Ascending aorta (tissue), 2 donors: ENCODE measurements at regions not wholly inside any gene's neighbourhood (a gene's known extent, or its start where the extent isn't known, plus 50 kb on each side); places are given as distances from the start of the nearest gene placed in this dataset.

Experiments used
- DNase-seq, 2 donors: peaks; one replicate each; pipeline ENCODE4 v3.0.0-alpha.2; 2019; ENCODE audit warnings: low spot score in 2 of 2
- H3K27ac ChIP-seq, 2 donors: fragments of 200-600 bp; sonication (generic); one replicate each; pipeline ENCODE4 v1.5.1; 2016 to 2017; ENCODE audit warnings: mild to moderate bottlenecking in 1 of 2
- H3K27me3 ChIP-seq: fragments of 200-600 bp; sonication (generic); one replicate; pipeline ENCODE4 v1.5.1; 2017
- H3K36me3 ChIP-seq, 2 donors: fragments of 200-600 bp; sonication (generic); one replicate each; pipeline ENCODE4 v1.5.1; 2016
- H3K4me1 ChIP-seq, 2 donors: fragments of 200-600 bp; sonication (generic); one replicate each; pipeline ENCODE4 v1.5.1; 2016 to 2017; ENCODE audit warnings: mild to moderate bottlenecking in 1 of 2
- H3K4me3 ChIP-seq, 2 donors: fragments of 200-600 bp; sonication (generic); one replicate each; pipeline ENCODE4 v1.5.1; 2016 to 2017; ENCODE audit warnings: mild to moderate bottlenecking in 1 of 2
- H3K9me3 ChIP-seq, 2 donors: fragments of 200-600 bp; sonication (generic); one replicate each; pipeline ENCODE4 v1.5.1; 2016
- intact Hi-C: fragments of 100-400 bp; cut with DNase I; formaldehyde crosslinking; loops from one replicate; pipeline ENCODE4 v1.15.1; 2023
- TF ChIP-seq, protein P1 (sequence below), 3 experiments: fragments of 200-600 bp in 2 of 3; fragments of 450-650 bp in 1 of 3; sonication (generic) in 2 of 3; IDR thresholded peaks; one replicate each; pipeline ENCODE4 v1.5.1; 2016 to 2019; ENCODE audit warnings: antibody characterized with exemption in 3 of 3, mild to moderate bottlenecking in 1 of 3, moderate library complexity in 1 of 3

DNA sequence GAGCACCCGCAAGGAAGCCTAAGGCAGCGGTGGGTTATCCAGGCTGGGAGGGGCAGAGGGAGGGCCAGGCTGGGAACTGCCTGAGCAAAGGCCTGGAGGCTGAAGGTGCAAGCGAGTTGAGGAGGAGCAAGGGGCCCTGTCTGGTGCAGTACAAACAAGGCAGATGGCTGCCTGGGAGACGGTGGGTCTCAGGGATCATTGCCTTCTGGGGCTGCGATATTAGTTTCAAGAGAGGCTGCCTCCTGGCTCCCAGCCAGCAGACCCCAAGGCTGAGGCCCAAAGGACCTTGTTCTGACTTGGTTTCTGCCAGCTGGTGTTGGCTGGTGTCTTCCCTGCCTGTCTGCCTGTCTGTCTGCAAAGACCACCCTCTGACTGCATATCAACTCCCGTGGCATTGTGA is 154.0 kb downstream of the IRF8 start:
- intact Hi-C loops = no loop called here

DNA sequence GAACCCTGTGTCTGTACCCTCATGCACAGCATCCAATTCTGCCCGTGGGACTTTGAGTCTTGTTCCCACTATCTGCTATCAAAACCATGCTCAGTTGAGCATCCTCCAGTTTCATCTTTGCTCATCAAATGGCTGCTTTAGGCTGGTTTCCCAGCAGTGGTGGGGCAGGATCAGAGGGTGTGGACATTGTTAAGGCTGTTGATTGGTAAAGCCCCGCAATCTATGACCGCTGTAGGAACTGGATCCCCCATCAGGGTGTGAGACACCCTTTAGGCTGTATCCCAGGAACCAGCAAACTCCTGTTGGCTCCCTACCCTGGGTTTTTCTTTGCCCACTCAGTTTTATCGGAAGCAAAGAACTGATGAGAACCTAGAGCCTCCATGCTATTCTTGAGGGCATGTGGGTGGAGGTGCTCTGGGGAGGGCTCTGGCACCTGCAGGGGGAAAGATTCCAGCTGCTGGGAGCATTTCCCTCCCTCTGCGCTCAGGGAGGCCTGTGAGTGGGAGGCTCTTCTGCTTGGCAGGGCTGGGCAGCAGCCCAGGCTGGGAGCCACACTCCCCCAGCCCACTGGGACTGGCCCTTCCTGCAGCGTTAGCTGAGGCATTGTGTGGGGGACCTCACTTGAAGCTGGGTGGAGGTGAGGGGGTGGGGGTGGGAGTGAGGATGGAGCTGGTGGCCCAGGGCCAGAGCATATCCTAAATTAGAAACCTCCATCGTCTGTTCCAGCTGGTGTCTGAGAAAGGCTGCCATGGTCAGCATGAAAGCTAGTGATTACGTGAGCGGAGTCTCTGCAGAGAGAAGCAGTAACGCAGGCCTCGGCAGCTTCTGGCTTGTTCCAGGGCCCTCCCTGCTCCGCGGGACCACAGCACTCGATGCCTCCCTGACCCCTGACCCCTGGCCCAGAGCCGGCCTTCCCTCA is 160.6 kb downstream of the IRF8 start:
- TF ChIP-seq, protein P1, sequence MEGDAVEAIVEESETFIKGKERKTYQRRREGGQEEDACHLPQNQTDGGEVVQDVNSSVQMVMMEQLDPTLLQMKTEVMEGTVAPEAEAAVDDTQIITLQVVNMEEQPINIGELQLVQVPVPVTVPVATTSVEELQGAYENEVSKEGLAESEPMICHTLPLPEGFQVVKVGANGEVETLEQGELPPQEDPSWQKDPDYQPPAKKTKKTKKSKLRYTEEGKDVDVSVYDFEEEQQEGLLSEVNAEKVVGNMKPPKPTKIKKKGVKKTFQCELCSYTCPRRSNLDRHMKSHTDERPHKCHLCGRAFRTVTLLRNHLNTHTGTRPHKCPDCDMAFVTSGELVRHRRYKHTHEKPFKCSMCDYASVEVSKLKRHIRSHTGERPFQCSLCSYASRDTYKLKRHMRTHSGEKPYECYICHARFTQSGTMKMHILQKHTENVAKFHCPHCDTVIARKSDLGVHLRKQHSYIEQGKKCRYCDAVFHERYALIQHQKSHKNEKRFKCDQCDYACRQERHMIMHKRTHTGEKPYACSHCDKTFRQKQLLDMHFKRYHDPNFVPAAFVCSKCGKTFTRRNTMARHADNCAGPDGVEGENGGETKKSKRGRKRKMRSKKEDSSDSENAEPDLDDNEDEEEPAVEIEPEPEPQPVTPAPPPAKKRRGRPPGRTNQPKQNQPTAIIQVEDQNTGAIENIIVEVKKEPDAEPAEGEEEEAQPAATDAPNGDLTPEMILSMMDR (IDR thresholded peaks at IDR 0.05) = no peak
- Histone ChIP-seq H3K4me1 (no peaks in the 10 kb centered on the region), H3K36me3 (no peaks in the 10 kb centered on the region), H3K27me3 (no peaks in the 10 kb centered on the region), H3K27ac (no peak overlapping the region), H3K9me3 (no peaks in the 10 kb centered on the region), H3K4me3 (no peak overlapping the region)
- intact Hi-C loops = no loop called here
- no peak for DNase-seq

More for the DNA sequence above, 154.0 kb downstream of the IRF8 start:
- no peak for DNase-seq
- no peaks in the 10 kb centered on the region for H3K36me3 ChIP-seq
- H3K27ac ChIP-seq = no peak overlapping the region
- H3K4me1 ChIP-seq = no peaks in the 10 kb centered on the region
- H3K4me3 ChIP-seq = no peak overlapping the region
- no peaks in the 10 kb centered on the region for H3K27me3 ChIP-seq
- TF ChIP-seq, protein P1 (IDR thresholded peaks at IDR 0.05) = no peak
- no peaks in the 10 kb centered on the region for H3K9me3 ChIP-seq

DNA sequence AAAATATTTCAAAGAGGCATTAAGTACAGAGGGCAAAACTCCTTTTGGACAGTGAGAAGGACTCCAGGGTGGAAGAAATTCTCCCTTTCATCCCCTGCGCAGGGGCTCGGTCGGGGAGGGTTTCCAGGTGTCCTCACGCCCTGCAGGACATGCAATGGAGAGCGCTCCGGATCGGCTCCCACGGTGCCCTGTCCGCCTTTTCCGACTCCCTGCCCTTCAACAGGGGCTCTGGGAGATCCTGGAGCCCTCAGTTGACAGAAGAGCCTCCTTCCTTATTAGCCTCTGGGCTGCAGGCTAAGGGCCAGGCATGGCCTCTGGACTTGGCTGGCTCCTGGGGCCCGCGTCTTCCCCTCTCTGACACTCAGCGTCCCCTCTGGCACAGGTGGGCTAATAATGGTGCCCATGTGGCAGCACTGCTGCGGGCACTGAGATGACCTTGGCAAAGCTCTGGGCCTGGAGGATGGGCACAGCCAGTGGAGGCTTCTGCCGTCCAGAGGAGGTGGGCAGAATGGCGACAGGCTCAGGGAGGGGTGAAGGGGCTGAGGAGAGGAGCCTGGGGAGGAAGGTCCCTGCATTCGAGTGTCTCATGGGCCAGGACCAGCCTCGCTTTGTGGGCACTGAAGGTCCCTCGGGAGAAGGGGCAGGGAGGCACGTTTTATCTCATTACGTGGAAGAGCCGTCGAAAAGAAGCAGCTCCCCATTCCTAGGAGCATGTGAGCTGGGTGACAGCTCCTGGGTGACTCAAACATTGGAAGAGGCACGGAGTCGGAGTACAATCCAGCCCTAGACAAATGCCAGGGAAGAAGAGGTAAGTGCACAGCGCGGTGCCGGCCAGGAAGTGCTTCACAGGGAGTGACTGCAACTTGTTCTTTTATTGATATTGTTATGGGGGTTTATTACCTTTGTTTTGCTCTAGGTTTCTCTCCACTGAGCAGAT is 161.7 kb downstream of the IRF8 start:
- DNase-seq = no peak
- intact Hi-C loops = no loop called here
- Histone ChIP-seq H3K4me1 (no peaks in the 10 kb centered on the region), H3K9me3 (no peaks in the 10 kb centered on the region), H3K27me3 (no peaks in the 10 kb centered on the region), H3K36me3 (no peaks in the 10 kb centered on the region), H3K4me3 (no peak overlapping the region), H3K27ac (no peak overlapping the region)
- TF ChIP-seq, protein P1 (IDR thresholded peaks at IDR 0.05) = no peak

DNA sequence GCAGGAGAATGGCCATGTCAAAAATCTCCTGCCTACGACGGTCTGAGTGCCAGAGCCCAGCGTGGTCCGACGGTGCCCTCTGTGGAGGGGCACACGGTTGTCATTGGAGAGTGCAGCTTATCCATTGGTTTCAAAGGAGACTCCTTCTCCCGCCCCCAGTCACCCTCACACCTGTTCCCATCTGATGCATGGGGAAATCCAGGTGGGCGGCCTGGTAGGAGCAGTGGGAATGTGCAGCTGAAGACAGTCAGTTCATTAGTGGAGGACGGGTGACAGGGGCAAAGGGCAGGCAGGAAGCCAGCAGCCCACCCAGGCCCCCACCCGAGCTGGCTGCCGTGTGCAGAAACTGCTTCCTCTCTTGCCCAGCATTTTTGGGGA is 162.3 kb downstream of the IRF8 start:
- H3K4me3 ChIP-seq = no peak overlapping the region
- no peaks in the 10 kb centered on the region for H3K9me3 ChIP-seq
- intact Hi-C loops = no loop called here
- no peaks in the 10 kb centered on the region for H3K27me3 ChIP-seq
- no peaks in the 10 kb centered on the region for H3K36me3 ChIP-seq
- no peak for DNase-seq
- H3K27ac ChIP-seq = no peak overlapping the region
- TF ChIP-seq, protein P1 (IDR thresholded peaks at IDR 0.05) = no peak
- H3K4me1 ChIP-seq = no peaks in the 10 kb centered on the region

DNA sequence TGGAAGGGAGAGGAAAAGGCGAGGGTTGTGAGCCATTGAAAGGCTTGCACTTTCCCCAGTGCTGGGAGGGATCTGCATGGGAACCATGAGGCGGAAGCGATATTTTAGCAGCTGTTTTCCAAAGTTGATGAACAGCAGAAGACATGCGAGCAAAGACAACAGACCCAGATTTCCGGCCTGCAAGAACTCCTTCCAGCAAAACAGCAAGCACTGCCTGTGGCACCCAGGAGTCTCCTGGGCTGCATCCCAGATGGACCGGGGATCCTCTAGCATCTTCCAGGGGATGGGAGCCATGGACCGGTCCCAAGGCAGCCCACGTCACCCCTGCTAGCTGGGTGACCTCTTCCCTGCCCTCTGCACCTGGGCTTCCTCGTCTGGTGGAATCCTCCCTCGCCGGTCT is 162.8 kb downstream of the IRF8 start:
- Histone ChIP-seq H3K27ac (no peak overlapping the region), H3K9me3 (no peaks in the 10 kb centered on the region), H3K27me3 (no peaks in the 10 kb centered on the region), H3K4me3 (no peak overlapping the region), H3K4me1 (no peaks in the 10 kb centered on the region), H3K36me3 (no peaks in the 10 kb centered on the region)
- no peak for DNase-seq
- intact Hi-C loops = no loop called here
- TF ChIP-seq, protein P1 (IDR thresholded peaks at IDR 0.05) = no peak
